Activated T-helper 9 cell treated with anti-CD3 and anti-CD28 coated beads, Interleukin-2, amount 50 U/mL, for 16 hours (primary cell): ENCODE measurements at regions not wholly inside any gene's neighbourhood (a gene's known extent, or its start where the extent isn't known, plus 50 kb on each side); places are given as distances from the start of the nearest gene placed in this dataset.
"Not testable (repeated sequence)": the region's sequence is repeated elsewhere in the genome, so short reads cannot be mapped to it uniquely, and the experiment has no call there.

Experiments
- DNase-seq: peaks from one replicate; pipeline ENCODE4 v3.0.0-alpha.2; 2020; ENCODE audit warnings: low read depth

- DNase-seq = no peak
Observed at GRCh38 chr1:5686925-5687706, 305.1 kb downstream of the NPHP4 start.

GRCh38 chr1:5686195-5686594 is 306.0 kb downstream of the NPHP4 start:
- no peak for DNase-seq

- DNase-seq = no peak
Observed at GRCh38 chr1:5685446-5686040, 306.7 kb downstream of the NPHP4 start.

GRCh38 chr1:5684791-5685190 is 307.4 kb downstream of the NPHP4 start:
- no peak for DNase-seq

- no peak for DNase-seq
Observed at GRCh38 chr1:5683446-5683845, 308.8 kb downstream of the NPHP4 start.

GRCh38 chr1:5682626-5683225 is 309.5 kb downstream of the NPHP4 start:
- no peak for DNase-seq

- no peak for DNase-seq
Observed at GRCh38 chr1:5681654-5682053, 310.6 kb downstream of the NPHP4 start.

GRCh38 chr1:5680600-5680999 is 311.6 kb downstream of the NPHP4 start:
- DNase-seq = no peak

- no peak for DNase-seq
Observed at GRCh38 chr1:5678759-5679158, 313.5 kb downstream of the NPHP4 start.

- not testable (repeated sequence) for DNase-seq
Observed at GRCh38 chr1:5672355-5672754, 319.9 kb downstream of the NPHP4 start.

GRCh38 chr1:5670590-5671350 is 321.5 kb downstream of the NPHP4 start:
- no peak for DNase-seq

- no peak for DNase-seq
Observed at GRCh38 chr1:5667513-5668325, 324.5 kb downstream of the NPHP4 start.

- DNase-seq = no peak
Observed at GRCh38 chr1:5664906-5665875, 327.0 kb downstream of the NPHP4 start.

GRCh38 chr1:5664081-5664768 is 328.0 kb downstream of the NPHP4 start:
- no peak for DNase-seq

- no peak for DNase-seq
Observed at GRCh38 chr1:5662744-5663126, 329.5 kb downstream of the NPHP4 start.

GRCh38 chr1:5662086-5662743 is 330.0 kb downstream of the NPHP4 start:
- DNase-seq = no peak

- DNase-seq = no peak
Observed at GRCh38 chr1:5661196-5662085, 330.8 kb downstream of the NPHP4 start.

GRCh38 chr1:5660141-5660935 is 331.9 kb downstream of the NPHP4 start:
- DNase-seq = no peak
